AG08395 (cell line): ENCODE measurements at regions not wholly inside any gene's neighbourhood (a gene's known extent, or its start where the extent isn't known, plus 50 kb on each side); places are given as distances from the start of the nearest gene placed in this dataset.

ENCODE experiments used
- DNase-seq: peaks from one replicate; pipeline ENCODE4 v3.0.0; 2012; ENCODE audit warnings: mixed read lengths, low spot score

GRCh38 chr14:76603713-76604112 is 157.6 kb upstream of the VASH1 start:
- no peak for DNase-seq

- DNase-seq: no peak
These were observed 153.8 kb upstream of the VASH1 start for GRCh38 chr14:76607510-76607909.

- DNase-seq: no peak
These were observed 148.6 kb upstream of the VASH1 start for GRCh38 chr14:76612654-76613053.

GRCh38 chr14:76613616-76614015 is 147.7 kb upstream of the VASH1 start:
- DNase-seq: no peak

GRCh38 chr14:76615331-76615730 is 145.9 kb upstream of the VASH1 start:
- DNase-seq: no peak

GRCh38 chr14:76617440-76617839 is 143.8 kb upstream of the VASH1 start:
- DNase-seq: no peak

GRCh38 chr14:76636602-76637001 is 124.7 kb upstream of the VASH1 start:
- DNase-seq: no peak

GRCh38 chr14:76638841-76639240 is 122.4 kb upstream of the VASH1 start:
- DNase-seq: no peak

- no peak for DNase-seq
These were observed 121.5 kb upstream of the VASH1 start for GRCh38 chr14:76639606-76640229.

- DNase-seq: no peak
These were observed 120.3 kb upstream of the VASH1 start for GRCh38 chr14:76640923-76641395.

GRCh38 chr14:76641541-76641940 is 119.7 kb upstream of the VASH1 start:
- no peak for DNase-seq

- no peak for DNase-seq
These were observed 117.4 kb upstream of the VASH1 start for GRCh38 chr14:76643887-76644286.

- peak; percentile 44 for DNase-seq
These were observed 116.3 kb upstream of the VASH1 start for GRCh38 chr14:76644855-76645518.

GRCh38 chr14:76647697-76648298 is 113.5 kb upstream of the VASH1 start:
- DNase-seq: peak; percentile 74

GRCh38 chr14:76651410-76652055 is 109.7 kb upstream of the VASH1 start:
- DNase-seq: no peak

- DNase-seq: no peak
These were observed 107.2 kb upstream of the VASH1 start for GRCh38 chr14:76653875-76654572.

GRCh38 chr14:76654573-76655108 is 106.6 kb upstream of the VASH1 start:
- DNase-seq: no peak

GRCh38 chr14:76655331-76655730 is 105.9 kb upstream of the VASH1 start:
- DNase-seq: no peak

- DNase-seq: no peak
These were observed 104.7 kb upstream of the VASH1 start for GRCh38 chr14:76656592-76656991.

GRCh38 chr14:76657404-76657803 is 103.9 kb upstream of the VASH1 start:
- DNase-seq: no peak

- no peak for DNase-seq
These were observed 103.4 kb upstream of the VASH1 start for GRCh38 chr14:76657846-76658245.

GRCh38 chr14:76662580-76662979 is 98.7 kb upstream of the VASH1 start:
- DNase-seq: no peak
